HepG2 (cell line): ENCODE measurements at regions not wholly inside any gene's neighbourhood (a gene's known extent, or its start where the extent isn't known, plus 50 kb on each side); places are given as distances from the start of the nearest gene placed in this dataset.

Source experiments
- ATAC-seq: fragments of 200-7000 bp; cut with Tn5 transposase; 3 replicates; pipeline ENCODE4 v1.9.1; 2020; ENCODE audit warnings: mild to moderate bottlenecking, moderate library complexity
- BruUV-seq: library from RNA; stranded (reverse); fragments of 400-500 nt; replicated peaks from 2 replicates; lab custom pipeline; 2021; lab: Mats Ljungman, UMichigan
- CTCF ChIA-PET: fragments of 300-600 bp; formaldehyde crosslinking; extraction: SDS; loops from one replicate; lab custom pipeline; 2021; ENCODE audit warnings: low total read pairs, inconsistent platforms, low intra/inter-chr PET ratio; lab: Yijun Ruan, JAX
- POLR2A ChIA-PET: fragments of 350-600 bp; sonication (Branson Sonifier 250); formaldehyde crosslinking; loops from one replicate; lab custom pipeline; 2020; ENCODE audit warnings: antibody characterized with exemption, inconsistent platforms; lab: Yijun Ruan, JAX
- DNase-seq: peaks from one replicate; pipeline ENCODE4 v3.0.0-alpha.2; 2015; ENCODE audit warnings: low spot score
- FAIRE-seq: peaks from 3 replicates; lab custom pipeline; 2011; peaks lifted over from hg19 to GRCh38; lab: Jason Lieb, UNC
- H2AFZ ChIP-seq: one replicate; pipeline ENCODE4 v1.6.1; 2011; ENCODE audit warnings: low read length, inconsistent platforms
- H3K27ac ChIP-seq: fragments of 300-600 bp; 3 replicates; pipeline ENCODE4 v1.8.0; 2011; ENCODE audit warnings: mixed run types, mild to moderate bottlenecking, mixed read lengths, low read length, inconsistent platforms; ENCODE audit not compliant: insufficient read depth; ENCODE audit errors: extremely low read length
- H3K27me3 ChIP-seq, 2 experiments: fragments of 200-600 bp in 1 of 2; 2 replicates in 1 of 2; 3 replicates in 1 of 2; pipeline versions ENCODE4 v1.6.0 to v1.8.0; 2011; ENCODE audit warnings: low read length in 2 of 2, mild to moderate bottlenecking in 2 of 2, moderate library complexity in 2 of 2, inconsistent platforms in 1 of 2; ENCODE audit not compliant: insufficient read depth in 2 of 2, control insufficient read depth in 1 of 2
- H3K36me3 ChIP-seq, 2 experiments: fragments of 200-600 bp in 1 of 2; replicated peaks in 1 of 2; 2 replicates in 1 of 2; 3 replicates in 1 of 2; pipeline versions ENCODE4 v1.5.1 to v1.8.0; 2011; ENCODE audit warnings: low read length in 2 of 2, inconsistent platforms in 1 of 2; ENCODE audit not compliant: insufficient read depth in 2 of 2, control insufficient read depth in 1 of 2
- H3K4me1 ChIP-seq: 2 replicates; pipeline ENCODE4 v1.5.1; 2012; ENCODE audit warnings: low read length, inconsistent platforms; ENCODE audit not compliant: insufficient read depth
- H3K4me2 ChIP-seq: 2 replicates; pipeline ENCODE4 v1.6.0; 2011; ENCODE audit warnings: low read depth, low read length, inconsistent platforms
- H3K4me3 ChIP-seq, 3 experiments: fragments of 200-600 bp in 1 of 3; sonication (generic), shearing (Covaris generic) in 1 of 3; replicated peaks in 1 of 3; 2 replicates each; pipeline ENCODE4 v1.5.1; 2011 to 2016; ENCODE audit warnings: low read length in 3 of 3, inconsistent platforms in 2 of 3, low read depth in 2 of 3, mild to moderate bottlenecking in 2 of 3, control low read depth in 1 of 3, mixed read lengths in 1 of 3; ENCODE audit not compliant: insufficient read depth in 1 of 3
- H3K79me2 ChIP-seq: one replicate; pipeline ENCODE4 v1.6.1; 2011; ENCODE audit warnings: low read length, inconsistent platforms; ENCODE audit not compliant: insufficient read depth
- H3K9ac ChIP-seq: 2 replicates; pipeline ENCODE4 v1.6.0; 2011; ENCODE audit warnings: mild to moderate bottlenecking, low read depth, low read length, inconsistent platforms; ENCODE audit not compliant: insufficient read depth
- H3K9me3 ChIP-seq: 2 replicates; pipeline ENCODE4 v1.5.1; 2012; ENCODE audit warnings: mild to moderate bottlenecking, low read length
- H4K20me1 ChIP-seq: 2 replicates; pipeline ENCODE4 v1.6.0; 2011; ENCODE audit warnings: inconsistent platforms, mild to moderate bottlenecking, low read length, moderate library complexity; ENCODE audit not compliant: insufficient read depth
- GMEB1 ChIP-seq: sonication (generic); formaldehyde crosslinking; IDR thresholded peaks from 2 replicates; pipeline ENCODE4 v1.5.1; 2020; ENCODE audit warnings: missing genetic modification reagents, mild to moderate bottlenecking, borderline replicate concordance
- HBP1 ChIP-seq: IDR thresholded peaks from 2 replicates; pipeline ENCODE4 v1.6.1; 2016; ENCODE audit warnings: low read depth, control low read depth
- KMT2B ChIP-seq: IDR thresholded peaks from 2 replicates; pipeline ENCODE4 v1.6.1; 2016; ENCODE audit warnings: missing genetic modification reagents, missing compliant biosample characterization
- MIXL1 ChIP-seq: IDR thresholded peaks from 2 replicates; pipeline ENCODE4 v1.6.1; 2016
- NFE2 ChIP-seq: sonication (generic); formaldehyde crosslinking; IDR thresholded peaks from 2 replicates; pipeline ENCODE4 v1.4.0; 2020; ENCODE audit warnings: missing genetic modification reagents
- PATZ1 ChIP-seq: sonication (generic); formaldehyde crosslinking; IDR thresholded peaks from 2 replicates; pipeline ENCODE4 v1.4.0; 2020; ENCODE audit warnings: missing genetic modification reagents
- PBX3 ChIP-seq: sonication (generic); formaldehyde crosslinking; IDR thresholded peaks from 2 replicates; pipeline ENCODE4 v1.8.1; 2023; ENCODE audit warnings: missing genetic modification reagents, inconsistent platforms, borderline replicate concordance
- SAFB2 ChIP-seq: sonication (generic); formaldehyde crosslinking; IDR thresholded peaks from 2 replicates; pipeline ENCODE4 v1.5.1; 2020; ENCODE audit warnings: missing genetic modification reagents, low read depth, mild to moderate bottlenecking, borderline replicate concordance
- SP5 ChIP-seq: IDR thresholded peaks from 2 replicates; pipeline ENCODE4 v1.6.1; 2016; ENCODE audit warnings: low read depth, borderline replicate concordance
- WIZ ChIP-seq: sonication (generic); formaldehyde crosslinking; IDR thresholded peaks from 2 replicates; pipeline ENCODE4 v1.5.1; 2020; ENCODE audit warnings: mild to moderate bottlenecking, missing genetic modification reagents
- ZKSCAN8 ChIP-seq: IDR thresholded peaks from 2 replicates; pipeline ENCODE4 v1.6.1; 2016; ENCODE audit warnings: borderline replicate concordance, missing genetic modification reagents, missing compliant biosample characterization
- ZNF136 ChIP-seq: sonication (generic); formaldehyde crosslinking; IDR thresholded peaks from 2 replicates; pipeline ENCODE4 v1.8.1; 2022; ENCODE audit warnings: low read depth, mild to moderate bottlenecking, moderate library complexity, missing genetic modification reagents
- ZNF253 ChIP-seq: sonication (generic); formaldehyde crosslinking; IDR thresholded peaks from 2 replicates; pipeline ENCODE4 v1.8.0; 2022; ENCODE audit warnings: mild to moderate bottlenecking, missing genetic modification reagents, borderline replicate concordance
- ZNF589 ChIP-seq: sonication (generic); formaldehyde crosslinking; conservative IDR thresholded peaks from 2 replicates; pipeline ENCODE4 v1.8.0; 2022; ENCODE audit warnings: mild to moderate bottlenecking, moderate library complexity, missing genetic modification reagents
- ZNF597 ChIP-seq: sonication (generic); formaldehyde crosslinking; IDR thresholded peaks from 2 replicates; pipeline ENCODE4 v1.5.0; 2020; ENCODE audit warnings: missing genetic modification reagents
- ZNF850 ChIP-seq: sonication (generic); formaldehyde crosslinking; conservative IDR thresholded peaks from 2 replicates; pipeline ENCODE4 v1.9.0; 2021; ENCODE audit warnings: mild to moderate bottlenecking, missing genetic modification reagents
- WGBS: methylation state at CpG from one replicate; pipeline ENCODE4 v1.1.6; 2017; ENCODE audit warnings: low lambda C conversion rate; 5-methylcytosine and 5-hydroxymethylcytosine counted together
- in situ Hi-C: cut with HindIII; loops from 2 replicates; pipeline ENCODE4 v1.10.0; 2017; ENCODE audit warnings: low pct_unique_long_range_greater_than_20kb; ENCODE audit not compliant: extremely low pct_ligation_motif_present
- intact Hi-C: fragments of 100-400 bp; cut with micrococcal nuclease; formaldehyde crosslinking; loops from one replicate; pipeline ENCODE4 v1.10.0; 2022; ENCODE audit not compliant: unreplicated experiment

GRCh38 chr2:122808286-122808969 is 1053.0 kb downstream of the TSN start:
- intact Hi-C loops: no loop called here
- POLR2A ChIA-PET: no interaction called here
- H3K4me2 ChIP-seq: no peak overlapping the region
- DNase-seq: no peak
- no peak overlapping the region for H3K9ac ChIP-seq
- FAIRE-seq: no peak
- H4K20me1 ChIP-seq: no peaks in the 10 kb centered on the region
- CTCF ChIA-PET: no interaction called here
- H3K4me1 ChIP-seq: no peaks in the 10 kb centered on the region
- H3K36me3 ChIP-seq: no peaks in the 10 kb centered on the region
- H3K79me2 ChIP-seq: no peaks in the 10 kb centered on the region
- H3K27ac ChIP-seq: no peak overlapping the region
- H3K4me3 ChIP-seq: no peak overlapping the region
- in situ Hi-C loops: no loop called here
- no peak for ATAC-seq
- H3K27me3 ChIP-seq: no peaks in the 10 kb centered on the region
- H2AFZ ChIP-seq: no peak overlapping the region
- BruUV-seq: no TSS peak
- WGBS: 18% methylated on average over 4 of the region's 4 CpGs
- H3K9me3 ChIP-seq: peaks cover 69% of the 10 kb centered on the region
- TF ChIP-seq WIZ (CRISPR knock-in tag) (no peak), KMT2B (CRISPR knock-in tag) (no peak), ZNF253 (no peak), SAFB2 (no peak), ZNF850 (CRISPR knock-in tag) (no peak), SP5 (no peak), PBX3 (CRISPR knock-in tag) (no peak), GMEB1 (CRISPR knock-in tag) (no peak), HBP1 (no peak), ZKSCAN8 (CRISPR knock-in tag) (no peak), ZNF136 (CRISPR knock-in tag) (no peak), MIXL1 (CRISPR knock-in tag) (no peak), NFE2 (CRISPR knock-in tag) (no peak), ZNF589 (CRISPR knock-in tag) (no peak), ZNF597 (CRISPR knock-in tag) (no peak), PATZ1 (CRISPR knock-in tag) (no peak)
